Adrenal gland (tissue), 9 donors: ENCODE measurements at regions not wholly inside any gene's neighbourhood (a gene's known extent, or its start where the extent isn't known, plus 50 kb on each side); places are given as distances from the start of the nearest gene placed in this dataset.
A peak's percentile ranks its signal among the peaks of the same experiment; 100 is the strongest.

Source experiments
- DNase-seq, 7 donors: peaks; one replicate each; pipeline ENCODE4 v3.0.0-alpha.2; 2019 to 2020
- H3K27ac ChIP-seq, 5 donors: fragments of 200-600 bp; sonication (generic) in 4 of 5; 1 replicate in 3 of 5; 2 replicates in 2 of 5; pipeline versions ENCODE4 v1.5.1 to v1.8.0; 2016 to 2020; ENCODE audit warnings: mild to moderate bottlenecking in 1 of 5
- H3K27me3 ChIP-seq: fragments of 200-600 bp; 2 replicates; pipeline ENCODE4 v1.8.0; 2021
- H3K36me3 ChIP-seq, 2 donors: fragments of 200-600 bp; replicated peaks in 1 of 2; 1 replicate in 1 of 2; 2 replicates in 1 of 2; pipeline versions ENCODE4 v1.5.1 to v1.8.0; 2018 to 2022
- H3K4me1 ChIP-seq, 2 donors: fragments of 200-600 bp; replicated peaks in 1 of 2; 1 replicate in 1 of 2; 2 replicates in 1 of 2; pipeline versions ENCODE4 v1.5.1 to v1.8.0; 2018 to 2021
- H3K4me3 ChIP-seq, 4 donors: fragments of 200-600 bp; sonication (generic) in 3 of 4; one replicate each; pipeline ENCODE4 v1.5.1; 2016 to 2018
- H3K9me3 ChIP-seq, 3 donors: fragments of 200-600 bp; sonication (generic) in 1 of 3; replicated peaks in 1 of 3; 1 replicate in 2 of 3; 2 replicates in 1 of 3; pipeline versions ENCODE4 v1.5.1 to v1.8.0; 2016 to 2021
- CTCF ChIP-seq, 6 experiments: fragments of 450-650 bp in 4 of 6; fragments of 200-600 bp in 2 of 6; sonication (generic) in 1 of 6; IDR thresholded peaks; 1 replicate in 5 of 6; 2 replicates in 1 of 6; pipeline versions ENCODE4 v1.5.1 to v1.8.0; 2016 to 2021; ENCODE audit warnings: antibody characterized with exemption in 6 of 6, mild to moderate bottlenecking in 2 of 6, moderate library complexity in 1 of 6
- POLR2A ChIP-seq, 2 donors: fragments of 450-650 bp; IDR thresholded peaks; one replicate each; pipeline ENCODE4 v1.6.1; 2017; ENCODE audit warnings: antibody characterized with exemption in 2 of 2, mild to moderate bottlenecking in 2 of 2, moderate library complexity in 1 of 2
- WGBS, 4 donors: extraction: QIAGEN DNeasy Blood & Tissue Kit in 2 of 4; methylation state at CpG; one replicate each; pipeline versions ENCODE4 v1.1.5 to v1.1.7; 2013 to 2017; 5-methylcytosine and 5-hydroxymethylcytosine counted together
- intact Hi-C, 2 donors: fragments of 100-400 bp; cut with DNase I; formaldehyde crosslinking; loops; one replicate each; pipeline versions ENCODE4 v1.14.1 to v1.15.0; 2022 to 2023
- donor health status: healthy with polysubstance abuse.
- donor health status: Bipolar disorder and iron deficiency.
- donor health status: DM: yes; HTN: yes; CAD: no.
- donor health status: DM: no; HTN: no; CAD: no.
- donor health status: DM: no; HTN: no; CAD: no.

- intact Hi-C loops: loop anchor here in 1 of 2 donors (10.0 kb wide), 1 partner anchor 203 kb away; the partner anchor contains the start of gene DYRK2
- H3K9me3 ChIP-seq: no peaks in the 10 kb centered on the region
- WGBS, 4 donors: 5 to 9% (median 6%) methylated on average over 12 of the region's 12 CpGs
- peak overlapping the region in 1 of 4 donors; percentile 40 for H3K4me3 ChIP-seq
- peaks cover 8 to 10% of the 10 kb centered on the region in 2 donors for H3K4me1 ChIP-seq
- TF ChIP-seq POLR2A (IDR thresholded peaks at IDR 0.05): no peak
- TF ChIP-seq CTCF (IDR thresholded peaks at IDR 0.05): peak; percentile 79 to 87 (median 86)
- DNase-seq: peak; percentile 85 to 96 (median 93)
- H3K36me3 ChIP-seq: no peaks in the 10 kb centered on the region
- H3K27ac ChIP-seq: peak overlapping the region in 2 of 5 donors; percentile 2 to 60
- no peaks in the 10 kb centered on the region for H3K27me3 ChIP-seq
Measured at GRCh38 chr12:67441736-67442346, 172.7 kb downstream of the CAND1 start.

- DNase-seq: peak; percentile 44 to 75 (median 60)
- Histone ChIP-seq H3K36me3 (no peaks in the 10 kb centered on the region), H3K4me1 (peaks cover 8 to 10% of the 10 kb centered on the region in 2 donors), H3K27me3 (no peaks in the 10 kb centered on the region), H3K27ac (no peak overlapping the region), H3K4me3 (peak overlapping the region in 1 of 4 donors; percentile 40), H3K9me3 (no peaks in the 10 kb centered on the region)
- intact Hi-C loops: loop anchor here in 1 of 2 donors (10.0 kb wide), 1 partner anchor 202 kb away; the partner anchor contains the start of gene DYRK2
- TF ChIP-seq POLR2A (IDR thresholded peaks at IDR 0.05) (no peak), CTCF (IDR thresholded peaks at IDR 0.05) (no peak)
- 22 to 35% (median 27%) methylated on average over 11 of the region's 11 CpGs for WGBS, 4 donors
Measured at GRCh38 chr12:67442347-67442841, 173.2 kb downstream of the CAND1 start.

- 86 to 93% (median 91%) methylated on average over 8 of the region's 8 CpGs for WGBS, 4 donors
Measured at GRCh38 chr12:67442896-67443295, 173.7 kb downstream of the CAND1 start.

More at GRCh38 chr12:67442896-67443295, 173.7 kb downstream of the CAND1 start:
- TF ChIP-seq CTCF (IDR thresholded peaks at IDR 0.05) (no peak), POLR2A (IDR thresholded peaks at IDR 0.05) (no peak)
- Histone ChIP-seq H3K27ac (no peak overlapping the region), H3K4me1 (peaks cover 8 to 10% of the 10 kb centered on the region in 2 donors), H3K4me3 (no peak overlapping the region), H3K27me3 (no peaks in the 10 kb centered on the region), H3K9me3 (no peaks in the 10 kb centered on the region), H3K36me3 (no peaks in the 10 kb centered on the region)
- DNase-seq: no peak
- intact Hi-C loops: loop anchor here in 1 of 2 donors (10.0 kb wide), 1 partner anchor 202 kb away; the partner anchor contains the start of gene DYRK2
